ENCODE measurements at regions not wholly inside any gene's neighbourhood (a gene's known extent, or its start where the extent isn't known, plus 50 kb on each side); places are given as distances from the start of the nearest gene placed in this dataset.

GRCh38 chr1:184866586-184866985 lies 107.7 kb downstream of the NIBAN1 start:
- TF ChIP-seq POLR2A (IDR thresholded peaks at IDR 0.05; ENCODE audit: low read depth, low read length) (no peak), POLR2AphosphoS5 (IDR thresholded peaks at IDR 0.05; ENCODE audit: low read depth, low read length) (no peak)

Data from GM12892 (cell line).